GM18517 (cell line): ENCODE measurements at regions not wholly inside any gene's neighbourhood (a gene's known extent, or its start where the extent isn't known, plus 50 kb on each side); places are given as distances from the start of the nearest gene placed in this dataset.
"Not testable (repeated sequence)": the region's sequence is repeated elsewhere in the genome, so short reads cannot be mapped to it uniquely, and the experiment has no call there.

ENCODE experiments used
- ATAC-seq: cut with Tn5 transposase; IDR thresholded peaks from one replicate; pipeline ENCODE4 v1.9.1; 2021; ENCODE audit warnings: mild to moderate bottlenecking, moderate library complexity; ENCODE audit not compliant: unreplicated experiment

GRCh38 chr10:56561336-56561735 is 200.3 kb upstream of the ZWINT start:
- no peak for ATAC-seq

GRCh38 chr10:56551037-56551436 is 190.0 kb upstream of the ZWINT start:
- no peak for ATAC-seq

- ATAC-seq: no peak
Measured at GRCh38 chr10:56547163-56547562, 186.1 kb upstream of the ZWINT start.

- ATAC-seq: no peak
Measured at GRCh38 chr10:56537984-56538383, 176.9 kb upstream of the ZWINT start.

- no peak for ATAC-seq
Measured at GRCh38 chr10:56522166-56522565, 161.1 kb upstream of the ZWINT start.

GRCh38 chr10:56508562-56508961 is 147.5 kb upstream of the ZWINT start:
- no peak for ATAC-seq

- no peak for ATAC-seq
Measured at GRCh38 chr10:56507033-56507432, 146.0 kb upstream of the ZWINT start.

GRCh38 chr10:56505555-56505954 is 144.5 kb upstream of the ZWINT start:
- no peak for ATAC-seq

- no peak for ATAC-seq
Measured at GRCh38 chr10:56496186-56496486, 135.1 kb upstream of the ZWINT start.

- no peak for ATAC-seq
Measured at GRCh38 chr10:56487746-56488145, 126.7 kb upstream of the ZWINT start.

- no peak for ATAC-seq
Measured at GRCh38 chr10:56481521-56482091, 120.5 kb upstream of the ZWINT start.

GRCh38 chr10:56472978-56473377 is 111.9 kb upstream of the ZWINT start:
- ATAC-seq: no peak

- ATAC-seq: no peak
Measured at GRCh38 chr10:56470701-56471100, 109.6 kb upstream of the ZWINT start.

- ATAC-seq: no peak
Measured at GRCh38 chr10:56469482-56469881, 108.4 kb upstream of the ZWINT start.

GRCh38 chr10:56466005-56466404 is 104.9 kb upstream of the ZWINT start:
- ATAC-seq: no peak

GRCh38 chr10:56449770-56450169 is 88.7 kb upstream of the ZWINT start:
- no peak for ATAC-seq

- not testable (repeated sequence) for ATAC-seq
Measured at GRCh38 chr10:56447613-56448012, 86.6 kb upstream of the ZWINT start.

GRCh38 chr10:56441337-56441736 is 80.3 kb upstream of the ZWINT start:
- not testable (repeated sequence) for ATAC-seq
